D721Med (cell line): ENCODE measurements at regions not wholly inside any gene's neighbourhood (a gene's known extent, or its start where the extent isn't known, plus 50 kb on each side); places are given as distances from the start of the nearest gene placed in this dataset.

Experiments used
- DNase-seq: peaks from one replicate; pipeline ENCODE4 v3.0.0; 2011; ENCODE audit warnings: low spot score; ENCODE audit not compliant: insufficient read length
- FAIRE-seq: peaks from 2 replicates; lab custom pipeline; 2011; peaks lifted over from hg19 to GRCh38; lab: Jason Lieb, UNC
- CTCF ChIP-seq: IDR thresholded peaks from 2 replicates; pipeline ENCODE4 v1.5.1; 2012; ENCODE audit warnings: mild to moderate bottlenecking, control low read depth; ENCODE audit not compliant: insufficient read depth; ENCODE audit errors: missing control alignments

GRCh38 chr1:244118109-244118761, 67.2 kb downstream of the ZBTB18 start:
- DNase-seq = no peak
- FAIRE-seq = no peak
- TF ChIP-seq CTCF = no peak

- FAIRE-seq = no peak
- TF ChIP-seq CTCF = no peak
- no peak for DNase-seq
Observed at GRCh38 chr1:244128591-244129383, 77.7 kb downstream of the ZBTB18 start.

GRCh38 chr1:244137276-244137675, 86.2 kb downstream of the ZBTB18 start:
- no peak for TF ChIP-seq CTCF
- FAIRE-seq = no peak
- no peak for DNase-seq

- no peak for DNase-seq
- no peak for TF ChIP-seq CTCF
- FAIRE-seq = no peak
Observed at GRCh38 chr1:244137725-244138124, 86.6 kb downstream of the ZBTB18 start.

- FAIRE-seq (no peak), DNase-seq (no peak)
- TF ChIP-seq CTCF = no peak
Observed at GRCh38 chr1:244138399-244138798, 87.3 kb downstream of the ZBTB18 start.

GRCh38 chr1:244139655-244140054, 88.6 kb downstream of the ZBTB18 start:
- FAIRE-seq (no peak), DNase-seq (no peak)
- no peak for TF ChIP-seq CTCF

GRCh38 chr1:244140420-244140819, 89.3 kb downstream of the ZBTB18 start:
- TF ChIP-seq CTCF = no peak
- no peak for FAIRE-seq
- no peak for DNase-seq
